ENCODE measurements at regions not wholly inside any gene's neighbourhood (a gene's known extent, or its start where the extent isn't known, plus 50 kb on each side); places are given as distances from the start of the nearest gene placed in this dataset.
A peak's percentile ranks its signal among the peaks of the same experiment; 100 is the strongest.

GRCh38 chr2:84029903-84030575 lies 429.0 kb downstream of the SUCLG1 start:
- DNase-seq (ENCODE audit: low read depth): no peak
- H3K4me3 ChIP-seq (ENCODE audit: control insufficient read depth, low read depth, low read length): no peak overlapping the region
- TF ChIP-seq CTCF (IDR thresholded peaks at IDR 0.05; ENCODE audit: control insufficient read depth, insufficient read depth, low read depth, low read length, missing control alignments): no peak

- no peak overlapping the region for H3K4me3 ChIP-seq (ENCODE audit: control insufficient read depth, low read depth, low read length)
- no peak for DNase-seq (ENCODE audit: low read depth)
- TF ChIP-seq CTCF (IDR thresholded peaks at IDR 0.05; ENCODE audit: control insufficient read depth, insufficient read depth, low read depth, low read length, missing control alignments): no peak
These were observed 432.3 kb downstream of the SUCLG1 start for GRCh38 chr2:84026818-84027217.

GRCh38 chr2:84022810-84023431 lies 436.2 kb downstream of the SUCLG1 start:
- peak; percentile 3 for DNase-seq (ENCODE audit: low read depth)

GRCh38 chr2:84017010-84017409 lies 442.1 kb downstream of the SUCLG1 start:
- TF ChIP-seq CTCF (IDR thresholded peaks at IDR 0.05; ENCODE audit: control insufficient read depth, insufficient read depth, low read depth, low read length, missing control alignments): no peak
- no peak for DNase-seq (ENCODE audit: low read depth)
- no peak overlapping the region for H3K4me3 ChIP-seq (ENCODE audit: control insufficient read depth, low read depth, low read length)

More at GRCh38 chr2:84022810-84023431, 436.2 kb downstream of the SUCLG1 start:
- peak; percentile 49 for TF ChIP-seq CTCF (IDR thresholded peaks at IDR 0.05; ENCODE audit: control insufficient read depth, insufficient read depth, low read depth, low read length, missing control alignments)
- H3K4me3 ChIP-seq (ENCODE audit: control insufficient read depth, low read depth, low read length): no peak overlapping the region

- H3K4me3 ChIP-seq (ENCODE audit: control insufficient read depth, low read depth, low read length): no peak overlapping the region
- no peak for DNase-seq (ENCODE audit: low read depth)
- TF ChIP-seq CTCF (IDR thresholded peaks at IDR 0.05; ENCODE audit: control insufficient read depth, insufficient read depth, low read depth, low read length, missing control alignments): no peak
These were observed 442.9 kb downstream of the SUCLG1 start for GRCh38 chr2:84016183-84016582.

- no peak for DNase-seq (ENCODE audit: low read depth)
- no peak overlapping the region for H3K4me3 ChIP-seq (ENCODE audit: control insufficient read depth, low read depth, low read length)
- no peak for TF ChIP-seq CTCF (IDR thresholded peaks at IDR 0.05; ENCODE audit: control insufficient read depth, insufficient read depth, low read depth, low read length, missing control alignments)
These were observed 461.2 kb downstream of the SUCLG1 start for GRCh38 chr2:83997889-83998288.
